ENCODE measurements at regions not wholly inside any gene's neighbourhood (a gene's known extent, or its start where the extent isn't known, plus 50 kb on each side); places are given as distances from the start of the nearest gene placed in this dataset.

GRCh38 chr14:38517426-38517825, 261.5 kb upstream of the CLEC14A start:
- DNase-seq (ENCODE audit: low read depth in 2 of 2), result no peak

- DNase-seq (ENCODE audit: low read depth in 2 of 2), result no peak
Measured at GRCh38 chr14:38512236-38512635, 256.3 kb upstream of the CLEC14A start.

- no peak for DNase-seq (ENCODE audit: low read depth in 2 of 2)
Measured at GRCh38 chr14:38507299-38507698, 251.4 kb upstream of the CLEC14A start.

GRCh38 chr14:38505973-38506249, 250.0 kb upstream of the CLEC14A start:
- no peak for DNase-seq (ENCODE audit: low read depth in 2 of 2)

GRCh38 chr14:38505221-38505972, 249.5 kb upstream of the CLEC14A start:
- DNase-seq (ENCODE audit: low read depth in 2 of 2), result no peak

GRCh38 chr14:38504175-38504574, 248.3 kb upstream of the CLEC14A start:
- no peak for DNase-seq (ENCODE audit: low read depth in 2 of 2)

- DNase-seq (ENCODE audit: low read depth in 2 of 2), result no peak
Measured at GRCh38 chr14:38502239-38502638, 246.3 kb upstream of the CLEC14A start.

GRCh38 chr14:38500125-38500524, 244.2 kb upstream of the CLEC14A start:
- no peak for DNase-seq (ENCODE audit: low read depth in 2 of 2)

GRCh38 chr14:38496092-38496491, 240.2 kb upstream of the CLEC14A start:
- DNase-seq (ENCODE audit: low read depth in 2 of 2), result no peak

- no peak for DNase-seq (ENCODE audit: low read depth in 2 of 2)
Measured at GRCh38 chr14:38490273-38490672, 234.4 kb upstream of the CLEC14A start.

GRCh38 chr14:38485026-38485425, 229.1 kb upstream of the CLEC14A start:
- no peak for DNase-seq (ENCODE audit: low read depth in 2 of 2)

- DNase-seq (ENCODE audit: low read depth in 2 of 2), result no peak
Measured at GRCh38 chr14:38481952-38482678, 226.2 kb upstream of the CLEC14A start.

GRCh38 chr14:38469156-38469555, 213.3 kb upstream of the CLEC14A start:
- no peak for DNase-seq (ENCODE audit: low read depth in 2 of 2)

GRCh38 chr14:38442208-38442607, 186.3 kb upstream of the CLEC14A start:
- no peak for DNase-seq (ENCODE audit: low read depth in 2 of 2)

- DNase-seq (ENCODE audit: low read depth in 2 of 2), result no peak
Measured at GRCh38 chr14:38432186-38432585, 176.3 kb upstream of the CLEC14A start.

GRCh38 chr14:38431156-38431555, 175.3 kb upstream of the CLEC14A start:
- DNase-seq (ENCODE audit: low read depth in 2 of 2), result no peak

- no peak for DNase-seq (ENCODE audit: low read depth in 2 of 2)
Measured at GRCh38 chr14:38430522-38430921, 174.6 kb upstream of the CLEC14A start.

GRCh38 chr14:38425324-38425976, 169.6 kb upstream of the CLEC14A start:
- DNase-seq (ENCODE audit: low read depth in 2 of 2), result no peak

- DNase-seq (ENCODE audit: low read depth in 2 of 2), result no peak
Measured at GRCh38 chr14:38420048-38420447, 164.2 kb upstream of the CLEC14A start.

GRCh38 chr14:38419579-38419978, 163.7 kb upstream of the CLEC14A start:
- no peak for DNase-seq (ENCODE audit: low read depth in 2 of 2)

GRCh38 chr14:38412654-38413053, 156.8 kb upstream of the CLEC14A start:
- no peak for DNase-seq (ENCODE audit: low read depth in 2 of 2)

- no peak for DNase-seq (ENCODE audit: low read depth in 2 of 2)
Measured at GRCh38 chr14:38410442-38410841, 154.5 kb upstream of the CLEC14A start.

GRCh38 chr14:38409071-38409705, 153.3 kb upstream of the CLEC14A start:
- no peak for DNase-seq (ENCODE audit: low read depth in 2 of 2)
